ENCODE measurements at regions not wholly inside any gene's neighbourhood (a gene's known extent, or its start where the extent isn't known, plus 50 kb on each side); places are given as distances from the start of the nearest gene placed in this dataset.
A peak's percentile ranks its signal among the peaks of the same experiment; 100 is the strongest.

GRCh38 chr1:194161591-194161990, 975.2 kb upstream of the B3GALT2 start:
- TF ChIP-seq CTCF (IDR thresholded peaks at IDR 0.05; ENCODE audit: insufficient read depth, low read length, severe bottlenecking) = no peak
- FAIRE-seq = no peak

GRCh38 chr1:194159941-194160340, 973.5 kb upstream of the B3GALT2 start:
- FAIRE-seq (no peak), DNase-seq (ENCODE audit: low read depth) (peak; percentile 12)
- Histone ChIP-seq H3K27me3 (ENCODE audit: control insufficient read depth, insufficient read depth, low read length) (no peaks in the 10 kb centered on the region), H3K36me3 (ENCODE audit: control insufficient read depth, insufficient read depth, low read length) (no peaks in the 10 kb centered on the region), H3K4me3 (ENCODE audit: low read depth, low read length) (no peak overlapping the region)
- no peak for TF ChIP-seq CTCF (IDR thresholded peaks at IDR 0.05; ENCODE audit: insufficient read depth, low read length, severe bottlenecking)

More at GRCh38 chr1:194161591-194161990, 975.2 kb upstream of the B3GALT2 start:
- Histone ChIP-seq H3K4me3 (ENCODE audit: low read depth, low read length) (no peak overlapping the region), H3K27me3 (ENCODE audit: control insufficient read depth, insufficient read depth, low read length) (no peaks in the 10 kb centered on the region), H3K36me3 (ENCODE audit: control insufficient read depth, insufficient read depth, low read length) (no peaks in the 10 kb centered on the region)
- no peak for DNase-seq (ENCODE audit: low read depth)

GRCh38 chr1:194155962-194156361, 969.5 kb upstream of the B3GALT2 start:
- Histone ChIP-seq H3K27me3 (ENCODE audit: control insufficient read depth, insufficient read depth, low read length) (no peaks in the 10 kb centered on the region), H3K4me3 (ENCODE audit: low read depth, low read length) (no peak overlapping the region)
- no peak for FAIRE-seq

GRCh38 chr1:194151056-194151455, 964.6 kb upstream of the B3GALT2 start:
- Histone ChIP-seq H3K27me3 (ENCODE audit: control insufficient read depth, insufficient read depth, low read length) (no peaks in the 10 kb centered on the region), H3K36me3 (ENCODE audit: control insufficient read depth, insufficient read depth, low read length) (no peaks in the 10 kb centered on the region), H3K4me3 (ENCODE audit: low read depth, low read length) (no peak overlapping the region)
- FAIRE-seq (no peak), DNase-seq (ENCODE audit: low read depth) (no peak)
- no peak for TF ChIP-seq CTCF (IDR thresholded peaks at IDR 0.05; ENCODE audit: insufficient read depth, low read length, severe bottlenecking)

More at GRCh38 chr1:194155962-194156361, 969.5 kb upstream of the B3GALT2 start:
- H3K36me3 ChIP-seq (ENCODE audit: control insufficient read depth, insufficient read depth, low read length) = no peaks in the 10 kb centered on the region
- no peak for TF ChIP-seq CTCF (IDR thresholded peaks at IDR 0.05; ENCODE audit: insufficient read depth, low read length, severe bottlenecking)
- no peak for DNase-seq (ENCODE audit: low read depth)

GRCh38 chr1:194150242-194150641, 963.8 kb upstream of the B3GALT2 start:
- no peak overlapping the region for H3K4me3 ChIP-seq (ENCODE audit: low read depth, low read length)
- no peak for TF ChIP-seq CTCF (IDR thresholded peaks at IDR 0.05; ENCODE audit: insufficient read depth, low read length, severe bottlenecking)
- FAIRE-seq (no peak), DNase-seq (ENCODE audit: low read depth) (no peak)
- H3K27me3 ChIP-seq (ENCODE audit: control insufficient read depth, insufficient read depth, low read length) = no peaks in the 10 kb centered on the region
- H3K36me3 ChIP-seq (ENCODE audit: control insufficient read depth, insufficient read depth, low read length) = no peaks in the 10 kb centered on the region

- no peak overlapping the region for H3K4me3 ChIP-seq (ENCODE audit: low read depth, low read length)
- TF ChIP-seq CTCF (IDR thresholded peaks at IDR 0.05; ENCODE audit: insufficient read depth, low read length, severe bottlenecking) = no peak
- H3K27me3 ChIP-seq (ENCODE audit: control insufficient read depth, insufficient read depth, low read length) = no peaks in the 10 kb centered on the region
- no peaks in the 10 kb centered on the region for H3K36me3 ChIP-seq (ENCODE audit: control insufficient read depth, insufficient read depth, low read length)
- DNase-seq (ENCODE audit: low read depth) (no peak), FAIRE-seq (no peak)
Measured at GRCh38 chr1:194133152-194133551, 946.7 kb upstream of the B3GALT2 start.

Data from bronchial epithelial cell (primary cell).